NCI-H146 (cell line): ENCODE measurements at regions not wholly inside any gene's neighbourhood (a gene's known extent, or its start where the extent isn't known, plus 50 kb on each side); places are given as distances from the start of the nearest gene placed in this dataset.

Experiments
- DNase-seq: peaks from one replicate; lab custom pipeline; 2025; lab: John Stamatoyannopoulos, UW

DNA sequence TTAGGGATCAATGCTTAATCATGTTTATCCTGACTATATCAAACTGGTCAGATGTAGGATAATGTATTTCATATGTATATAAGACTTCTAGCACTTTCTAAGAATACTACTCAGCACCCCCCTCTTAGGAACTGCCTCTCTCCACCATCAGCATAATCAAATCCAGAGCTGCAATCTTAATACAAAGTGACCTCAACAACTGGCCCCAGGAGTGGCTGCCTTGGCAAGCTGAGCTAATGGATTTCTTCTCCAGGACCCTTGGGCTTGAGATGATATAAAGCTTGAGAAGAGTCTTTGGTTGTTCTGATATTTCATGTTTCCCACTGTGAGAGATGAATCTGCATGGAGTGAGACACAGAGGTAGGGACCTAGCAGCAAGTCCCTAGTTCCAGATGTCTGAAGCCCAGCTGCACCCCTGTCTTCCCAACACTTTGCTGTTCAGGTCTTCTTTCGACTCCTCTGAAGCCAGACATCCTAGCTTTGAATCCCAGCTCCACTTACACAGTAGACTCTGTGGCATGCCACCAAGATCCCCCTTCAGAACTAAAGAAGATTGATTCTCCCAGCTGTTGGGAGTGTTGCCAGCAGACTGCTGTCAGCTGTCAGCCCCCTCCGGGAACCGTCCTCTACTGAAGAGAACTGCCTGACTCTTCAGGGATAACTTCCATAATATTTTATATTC is 309.3 kb upstream of the UBE2E2 start:
- no peak for DNase-seq

DNA sequence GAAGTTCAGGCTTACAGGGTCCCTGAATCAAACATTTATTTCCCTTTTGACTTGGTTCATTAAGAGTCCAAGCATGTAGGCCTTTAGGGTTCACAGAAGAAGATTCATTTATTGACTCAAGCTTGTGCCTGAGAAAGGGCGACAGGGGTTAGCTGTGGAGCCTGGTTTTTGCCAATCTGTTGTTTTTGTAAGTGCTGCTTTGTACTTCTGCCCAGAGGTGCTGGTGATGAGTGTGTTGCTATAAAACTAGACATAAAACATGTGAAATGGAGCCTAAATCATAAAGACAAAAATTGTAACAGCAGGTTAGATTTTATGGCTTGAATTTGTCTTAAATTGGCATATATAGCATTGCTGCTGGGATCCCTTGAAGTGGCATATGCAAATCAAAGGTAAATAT is 308.3 kb upstream of the UBE2E2 start:
- DNase-seq = no peak

DNA sequence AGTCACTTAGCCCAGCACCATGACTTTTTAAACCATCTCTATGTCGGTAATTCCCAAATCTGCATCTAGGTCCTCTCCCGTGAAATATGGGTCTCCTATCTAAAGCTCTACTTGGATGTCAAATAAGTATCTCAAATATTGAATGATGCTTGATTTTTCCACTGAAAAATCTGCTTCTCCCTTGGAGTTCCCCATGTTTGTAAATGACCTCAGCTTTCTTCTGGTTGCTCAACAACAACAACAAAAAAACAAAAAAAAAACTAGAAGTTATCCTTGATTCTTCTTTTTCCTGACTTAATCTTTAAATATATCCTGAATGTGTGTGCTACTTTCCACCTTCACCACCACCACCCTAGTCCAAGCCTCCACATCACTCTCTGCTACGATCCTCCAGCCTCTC is 307.5 kb upstream of the UBE2E2 start:
- DNase-seq = no peak

DNA sequence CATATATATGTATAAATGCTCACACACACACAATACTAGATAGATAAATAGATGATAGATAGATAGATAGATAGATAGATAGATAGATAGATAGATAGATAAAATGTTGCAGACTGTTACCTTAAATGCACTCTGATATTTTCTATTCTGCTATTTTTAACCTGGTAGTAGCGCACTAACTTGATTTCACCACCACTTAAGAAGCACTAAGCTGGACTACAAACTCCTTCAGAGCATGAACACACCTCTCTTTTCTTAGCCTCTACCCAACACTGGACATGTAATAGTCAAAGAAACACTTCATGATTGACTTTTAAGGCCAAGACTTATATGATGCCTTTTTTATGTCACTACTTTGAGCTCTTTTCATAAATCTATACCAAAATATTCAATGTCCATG is 304.6 kb upstream of the UBE2E2 start:
- no peak for DNase-seq

DNA sequence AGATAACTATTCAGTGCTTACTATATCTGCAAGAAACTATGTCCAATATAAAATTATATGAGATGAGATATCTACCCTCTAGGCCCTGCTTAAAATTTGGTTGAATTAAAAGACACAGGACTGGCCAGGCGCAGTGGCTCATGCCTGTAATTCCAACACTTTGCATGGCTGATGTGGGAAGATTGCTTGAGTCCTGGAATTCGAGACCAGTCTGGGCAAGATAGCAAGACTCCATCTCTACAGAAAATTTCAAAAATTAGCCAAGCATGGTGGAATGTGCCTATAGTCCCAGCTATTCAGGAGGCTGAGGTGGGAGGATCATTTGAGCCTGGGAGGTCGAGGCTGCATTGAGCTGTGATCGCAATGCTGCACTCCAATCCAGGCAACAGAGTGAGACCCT is 303.7 kb upstream of the UBE2E2 start:
- DNase-seq = no peak

DNA sequence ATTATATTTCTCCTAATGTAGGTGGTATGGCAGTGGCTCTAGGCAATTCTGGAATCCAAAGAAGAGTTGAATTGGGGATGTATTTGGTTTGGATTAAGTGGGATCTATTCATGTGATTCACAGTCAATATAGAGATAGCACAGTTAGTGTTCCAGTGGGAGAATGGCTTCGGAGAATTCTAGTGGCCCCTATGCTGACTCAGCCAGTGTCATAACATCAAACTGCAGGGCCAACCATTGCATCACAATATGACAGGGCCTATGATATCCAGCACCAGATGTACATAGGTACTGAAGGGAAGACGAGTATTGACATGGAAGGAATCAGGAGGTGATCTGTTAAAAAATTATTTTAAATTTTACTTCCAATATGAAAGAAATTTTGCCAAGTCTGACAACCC is 302.8 kb upstream of the UBE2E2 start:
- DNase-seq = no peak

DNA sequence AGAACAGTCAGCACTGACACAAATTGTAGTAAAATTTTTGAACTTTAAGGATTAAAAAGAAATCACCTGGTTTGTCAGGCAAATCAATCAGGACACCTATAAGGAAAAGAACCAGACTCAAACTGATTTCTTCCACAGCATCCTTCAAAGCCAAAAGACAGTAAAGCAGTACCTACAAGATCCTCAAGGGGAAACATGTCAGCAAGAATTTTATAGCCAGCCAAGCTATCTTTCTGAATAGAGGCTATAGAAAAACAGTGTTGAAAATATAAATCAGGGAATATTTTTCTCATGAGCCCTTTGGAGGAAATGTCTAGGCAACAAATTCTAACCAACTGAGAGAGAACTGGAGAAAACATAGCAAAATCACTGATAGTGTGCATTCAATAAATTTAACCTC is 301.4 kb upstream of the UBE2E2 start:
- DNase-seq = no peak

DNA sequence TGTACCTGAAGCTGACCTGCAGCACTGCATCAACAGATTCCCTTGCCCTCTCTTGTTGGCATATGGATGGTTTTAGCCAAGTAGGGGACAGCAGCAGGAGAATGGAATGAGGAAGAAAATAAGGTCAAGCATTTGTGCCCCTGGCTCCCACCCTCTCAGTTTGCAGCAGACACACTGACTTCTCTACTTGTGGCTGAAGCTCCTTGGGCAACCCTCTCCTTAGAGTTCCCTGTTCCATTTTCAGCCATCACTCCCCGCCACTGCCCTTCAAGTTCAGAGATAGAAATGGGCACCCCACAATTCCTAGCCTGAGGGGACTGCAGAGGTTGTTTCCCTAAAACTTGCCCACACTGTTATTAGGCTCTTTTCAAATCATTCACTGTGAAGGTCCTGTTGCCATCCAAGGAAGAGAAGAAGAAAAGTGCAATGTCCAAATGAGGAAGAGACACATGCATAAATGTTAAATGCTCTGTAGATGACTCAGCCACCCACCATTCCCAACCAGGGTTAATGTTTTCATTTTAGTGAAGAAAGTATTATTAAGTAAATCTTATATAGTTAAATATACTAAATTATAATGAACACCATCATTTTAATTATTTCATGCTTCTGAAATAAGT is 295.9 kb upstream of the UBE2E2 start:
- no peak for DNase-seq

DNA sequence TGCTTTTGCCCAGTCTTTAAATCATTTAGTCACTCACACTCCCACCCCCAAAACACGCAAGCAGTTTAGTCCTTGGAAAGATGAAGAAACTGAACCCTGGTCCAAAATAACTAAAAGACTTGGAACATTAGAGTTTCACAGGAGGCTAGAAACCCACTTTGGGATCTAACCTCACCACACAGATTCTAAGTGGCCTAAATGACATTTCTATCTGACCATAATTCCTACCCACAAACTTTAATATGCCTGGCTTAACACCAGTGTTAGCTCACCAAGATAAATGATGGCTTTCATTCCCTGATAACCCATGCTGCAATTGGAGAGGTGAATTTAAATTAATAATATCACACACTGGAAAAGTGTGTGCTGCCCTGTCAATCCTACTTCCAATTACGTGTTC is 295.3 kb upstream of the UBE2E2 start:
- DNase-seq = no peak

DNA sequence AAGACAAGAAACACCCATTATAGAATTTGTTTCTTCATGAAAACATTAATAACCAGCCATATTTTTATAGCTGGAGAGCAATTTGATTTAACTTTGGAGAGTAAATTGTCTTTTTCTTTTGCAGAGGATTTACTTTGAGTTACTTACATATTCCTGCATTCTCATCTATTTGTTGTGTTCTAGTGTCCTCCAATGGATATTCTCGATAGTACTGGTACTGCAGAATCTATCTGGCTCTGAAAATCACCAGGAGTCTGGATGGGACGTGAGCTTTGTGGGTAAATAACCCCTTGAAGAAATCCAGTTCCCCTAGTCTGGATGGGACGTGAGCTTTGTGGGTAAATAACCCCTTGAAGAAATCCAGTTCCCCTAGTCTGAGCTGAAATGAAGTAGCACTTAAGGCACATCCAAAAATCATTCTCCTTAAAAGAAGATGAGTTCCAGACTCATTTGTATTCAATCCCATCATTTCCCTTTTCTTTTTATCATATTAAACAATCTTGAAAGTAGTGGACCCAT is 294.1 kb upstream of the UBE2E2 start:
- DNase-seq = no peak

DNA sequence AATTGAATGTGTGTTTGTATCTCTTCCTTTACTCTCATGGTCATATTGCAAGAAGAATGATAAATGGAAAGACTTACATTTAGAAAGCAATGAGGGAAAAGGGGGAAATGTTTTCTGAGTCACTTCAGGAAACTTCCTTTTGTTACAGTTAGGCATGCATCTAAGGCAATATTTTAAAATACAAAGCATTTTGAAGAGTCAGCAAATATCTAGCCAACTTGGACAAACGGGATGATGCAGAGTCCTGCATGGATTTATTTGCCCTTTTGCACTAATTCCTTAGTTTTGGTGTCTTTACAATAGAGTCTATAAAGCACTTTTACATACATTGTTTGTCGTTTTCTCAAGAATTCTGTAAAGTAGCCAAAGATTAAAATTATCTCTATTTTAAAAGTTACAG is 286.2 kb upstream of the UBE2E2 start:
- no peak for DNase-seq

DNA sequence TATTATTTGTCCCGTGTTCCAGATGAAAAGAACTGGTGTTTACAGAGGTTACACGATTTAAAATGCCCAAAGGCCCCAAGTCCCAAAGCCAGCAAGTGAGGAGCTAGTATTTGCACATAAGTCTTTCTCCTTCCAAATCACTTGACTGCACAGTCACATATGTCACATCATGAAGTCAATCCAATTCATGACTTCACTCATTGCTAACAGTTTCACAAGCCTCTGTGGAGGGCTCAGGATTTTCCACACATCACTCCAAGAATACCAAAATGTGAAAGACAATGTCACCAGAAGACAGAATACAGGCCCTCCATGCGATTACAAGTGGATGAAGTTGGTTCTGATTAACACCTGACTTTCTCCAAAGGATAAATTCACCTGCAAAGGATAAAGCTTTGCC is 283.1 kb upstream of the UBE2E2 start:
- DNase-seq = no peak

DNA sequence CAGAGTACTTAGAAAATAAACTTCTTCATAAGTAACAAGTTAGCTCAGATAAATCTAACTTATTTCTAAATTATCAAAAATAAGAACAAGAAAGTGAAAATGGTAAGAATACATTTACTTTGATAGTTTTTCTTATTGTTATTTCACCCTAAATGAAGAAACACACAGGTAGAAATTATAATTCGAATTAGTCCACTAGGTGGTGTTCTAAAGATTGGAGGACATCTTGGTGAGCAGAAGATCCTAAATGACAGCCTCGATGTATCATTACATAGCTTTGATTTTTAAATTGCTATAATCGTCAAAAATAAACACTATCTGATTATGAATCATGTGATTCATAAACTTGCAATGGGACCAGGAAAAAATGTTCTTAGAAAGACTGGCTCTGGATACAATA is 280.8 kb upstream of the UBE2E2 start:
- no peak for DNase-seq

DNA sequence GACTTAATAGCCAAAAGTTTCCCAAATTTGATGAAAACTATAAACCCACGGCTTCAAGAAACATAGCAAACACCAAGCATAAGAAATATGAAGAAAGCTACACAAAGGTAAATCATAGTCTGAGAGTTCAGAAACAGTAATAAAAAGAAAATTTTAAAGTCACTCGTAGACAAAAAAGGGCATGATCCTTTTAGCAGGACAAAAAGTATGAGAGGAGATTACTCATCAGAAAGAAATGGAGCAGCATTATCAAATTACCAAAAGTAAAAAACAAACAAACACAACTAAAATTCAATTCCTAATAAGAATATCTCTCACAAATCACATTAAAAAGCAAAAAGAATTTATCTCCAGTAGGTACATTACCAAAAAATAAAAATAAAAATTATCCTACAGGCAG is 279.4 kb upstream of the UBE2E2 start:
- DNase-seq = no peak

DNA sequence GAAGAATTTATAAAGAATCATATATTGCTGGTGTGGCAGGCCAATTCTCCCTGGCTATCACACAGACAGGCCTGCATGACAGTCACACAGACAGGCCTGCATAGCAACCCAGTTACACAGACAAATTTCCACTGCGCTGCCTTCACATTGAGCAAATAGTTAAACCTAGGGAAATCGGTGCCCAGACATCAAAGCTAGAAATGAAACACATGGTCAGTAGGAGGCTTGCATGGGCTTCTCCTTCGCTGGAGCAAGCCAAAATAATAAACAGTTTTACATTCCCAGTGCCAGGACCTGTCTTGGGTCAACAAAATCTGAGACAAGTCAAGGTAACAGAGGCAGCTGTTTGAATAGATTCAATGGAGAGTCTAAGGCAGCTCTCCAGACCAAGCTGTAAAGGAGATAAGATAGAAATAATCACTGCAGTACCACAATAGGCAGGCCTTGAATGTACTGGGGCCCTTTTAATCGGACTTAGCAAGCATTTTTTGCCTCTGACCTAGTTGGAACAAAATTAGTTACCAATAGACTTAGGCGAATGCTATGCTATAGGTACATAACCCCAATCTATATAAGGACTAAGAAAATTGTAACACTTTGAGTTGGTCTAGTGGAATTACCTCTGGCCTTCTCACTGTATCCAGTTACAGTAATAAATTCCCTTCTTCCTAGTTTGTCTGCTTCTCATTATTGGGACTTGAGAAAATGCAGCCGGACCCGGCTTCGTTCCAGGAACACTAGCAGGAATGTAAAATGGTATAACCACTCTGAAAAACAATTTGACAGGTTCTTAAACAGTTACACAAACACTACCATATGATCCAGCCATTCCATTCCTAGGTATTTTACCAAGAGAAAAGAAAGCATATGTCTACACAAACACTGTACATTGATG is 274.7 kb upstream of the UBE2E2 start:
- no peak for DNase-seq

DNA sequence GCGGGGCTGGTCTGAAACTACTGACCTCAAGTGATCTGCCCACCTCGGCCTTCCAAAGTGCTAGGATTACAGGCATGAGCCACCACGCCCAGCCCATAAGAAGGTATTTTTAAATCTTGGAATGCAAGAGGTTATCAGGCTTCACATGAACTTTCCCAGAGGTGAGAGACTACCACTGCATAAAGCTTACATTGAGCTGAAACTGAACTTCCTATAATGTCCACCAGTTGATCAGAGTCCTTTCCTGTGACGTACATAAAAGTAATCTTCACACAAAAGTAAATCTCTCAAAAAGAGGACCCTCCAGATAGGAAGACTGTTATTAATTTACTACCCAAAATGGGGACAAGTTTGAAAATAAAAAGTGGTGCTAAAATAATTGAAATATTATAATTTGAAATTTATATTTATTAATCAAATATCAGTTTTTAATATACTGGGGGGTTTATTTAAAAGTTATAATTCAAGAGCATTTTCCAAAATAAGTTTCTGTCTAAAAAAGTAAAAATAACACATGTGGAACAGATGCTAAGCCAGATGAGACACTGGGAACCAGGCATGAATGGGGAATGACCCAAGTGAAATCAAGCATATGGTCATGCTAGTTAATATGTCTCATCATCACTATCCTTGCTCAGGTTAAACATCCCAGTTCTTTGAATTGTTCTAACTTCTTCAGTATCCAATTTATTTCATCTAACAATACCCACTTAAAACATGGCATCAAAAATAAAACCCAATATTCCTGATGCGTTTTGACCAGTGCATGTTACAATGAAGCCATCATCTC is 269.9 kb upstream of the UBE2E2 start:
- no peak for DNase-seq

DNA sequence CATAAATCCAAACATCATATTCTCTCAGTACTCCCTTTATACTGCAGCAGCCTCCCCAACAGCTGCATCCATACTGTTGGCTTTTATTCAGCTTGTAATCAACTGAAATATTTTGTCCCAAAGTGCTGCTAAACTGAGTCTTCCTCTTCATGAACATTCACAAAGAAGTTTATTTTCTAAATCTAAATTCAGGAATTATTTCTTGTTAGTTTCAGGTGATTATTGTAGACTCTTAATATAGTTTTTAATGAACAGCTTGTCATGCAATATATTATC is 269.3 kb upstream of the UBE2E2 start:
- DNase-seq = no peak

DNA sequence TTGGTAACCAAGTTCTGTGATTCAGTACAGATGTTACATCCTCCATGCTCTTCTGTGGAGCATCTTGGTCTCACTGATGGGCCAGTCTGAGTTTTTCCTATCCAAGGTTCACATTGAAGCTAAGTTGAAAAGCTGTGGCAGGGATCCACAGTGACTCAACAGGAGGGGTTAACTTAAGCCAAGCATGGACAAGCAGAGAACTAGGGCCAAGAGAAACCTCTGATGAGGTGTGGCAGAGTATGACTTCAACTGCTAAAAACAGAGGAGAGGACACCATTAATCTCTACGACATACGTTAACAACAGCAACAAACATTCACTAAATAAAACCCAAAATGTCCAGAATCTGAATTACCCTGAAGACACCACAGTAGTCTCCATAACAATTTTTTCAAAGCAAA is 268.1 kb upstream of the UBE2E2 start:
- no peak for DNase-seq

DNA sequence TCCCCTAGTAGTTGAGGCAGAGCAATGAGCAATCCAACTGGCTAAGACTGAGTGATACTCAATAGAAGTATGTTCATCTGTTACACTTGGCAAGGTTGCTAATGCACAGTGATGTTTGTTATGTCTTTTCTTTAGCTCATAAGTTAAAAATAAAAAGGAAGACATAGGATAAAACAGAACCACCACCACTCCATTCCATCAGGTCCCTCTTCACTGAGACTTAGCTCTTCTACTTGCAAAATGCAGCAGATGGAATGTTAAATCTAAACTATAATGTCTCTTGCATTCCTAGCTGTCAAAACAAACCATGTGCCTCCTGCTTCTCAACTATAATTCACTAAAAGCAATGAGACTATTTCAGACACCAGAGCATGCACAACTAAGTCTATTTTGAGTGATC is 265.6 kb upstream of the UBE2E2 start:
- DNase-seq = no peak

DNA sequence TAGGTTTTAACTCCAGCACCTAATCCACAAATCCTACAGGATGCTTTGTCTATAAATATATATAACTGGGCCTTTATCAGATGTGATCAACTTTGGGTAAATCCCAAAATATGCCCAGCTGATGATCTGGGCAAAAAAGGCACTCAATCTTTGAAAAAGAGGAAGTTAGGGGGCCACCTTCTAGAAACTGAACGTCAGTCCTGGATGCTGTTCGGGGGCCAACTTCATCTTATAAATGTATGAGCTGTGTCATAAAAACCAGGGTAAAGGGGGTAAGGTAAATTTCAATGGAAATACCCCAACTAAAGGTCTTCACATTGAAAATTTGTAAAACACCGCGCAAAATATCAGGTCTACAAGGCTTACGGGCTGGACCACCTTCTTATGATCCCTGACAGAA is 264.4 kb upstream of the UBE2E2 start:
- DNase-seq = no peak

DNA sequence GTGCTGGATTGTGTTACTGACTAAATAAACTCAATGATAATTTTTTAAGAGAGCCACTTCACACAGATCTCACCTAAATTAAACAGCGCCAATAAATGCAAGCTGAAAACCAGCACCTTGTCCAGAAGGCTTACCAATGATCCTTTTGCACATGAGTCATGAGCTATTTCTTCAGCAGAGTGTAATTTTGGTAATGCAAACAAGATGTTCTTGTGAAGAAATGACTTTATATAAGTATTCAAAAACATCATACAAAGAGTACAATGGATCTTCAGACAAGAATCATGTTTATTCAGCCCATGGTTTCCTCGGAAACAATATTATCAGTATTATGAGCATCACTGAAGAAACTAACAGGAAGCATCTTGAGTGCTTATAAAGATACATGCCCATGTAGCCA is 263.8 kb upstream of the UBE2E2 start:
- DNase-seq = no peak

DNA sequence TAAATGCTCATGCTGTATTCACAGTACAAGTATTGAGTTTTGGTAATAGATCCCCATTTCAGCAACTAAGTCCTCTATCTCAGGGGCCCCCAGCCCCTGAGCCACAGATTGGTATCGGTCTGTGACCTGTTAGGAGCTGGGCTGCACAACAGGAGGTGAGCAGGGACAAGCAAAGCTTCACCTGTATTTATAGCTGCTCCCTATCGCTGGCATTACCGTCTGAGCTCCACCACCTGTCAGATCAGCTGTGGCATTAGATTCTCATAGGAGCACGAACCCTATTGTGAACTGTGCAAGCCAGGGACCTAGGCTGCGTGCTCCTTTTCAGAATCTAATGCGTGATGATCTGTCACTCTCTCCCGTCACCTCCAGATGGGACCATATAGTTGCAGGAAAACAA is 262.8 kb upstream of the UBE2E2 start:
- no peak for DNase-seq

DNA sequence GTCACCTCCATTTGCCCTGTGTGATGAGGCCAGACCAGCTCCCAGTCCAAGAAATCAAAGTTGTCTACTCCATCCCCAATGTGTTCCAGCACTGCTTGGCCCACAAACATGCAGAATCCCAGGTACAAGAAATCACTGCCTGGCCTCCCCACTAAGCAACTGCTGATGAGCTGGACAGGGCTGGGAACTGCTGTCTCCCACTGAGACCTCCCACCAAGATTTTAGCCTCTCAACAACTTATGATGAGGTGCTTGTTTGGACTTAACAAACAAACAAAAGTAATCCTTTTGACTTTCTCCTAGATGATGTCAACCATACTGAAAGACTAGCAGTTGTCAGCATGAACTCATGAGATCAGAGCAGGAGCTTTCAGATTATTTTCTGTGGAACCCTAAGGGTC is 260.1 kb upstream of the UBE2E2 start:
- DNase-seq = no peak
